ENCODE measurements at regions not wholly inside any gene's neighbourhood (a gene's known extent, or its start where the extent isn't known, plus 50 kb on each side); places are given as distances from the start of the nearest gene placed in this dataset.
"Not testable (repeated sequence)": the region's sequence is repeated elsewhere in the genome, so short reads cannot be mapped to it uniquely, and the experiment has no call there.

GRCh38 chr2:8602809-8603208 is 79.0 kb upstream of the ID2 start:
- DNase-seq (ENCODE audit: low read depth in 1 of 2, low spot score in 1 of 2) = no peak
- POLR2A ChIA-PET = no interaction called here
- ATAC-seq = no peak
- peaks cover 47% of the 10 kb centered on the region for H3K4me1 ChIP-seq
- WGBS (ENCODE audit: missing lambda C conversion rate) = 92% methylated on average over 3 of the region's 3 CpGs
- H3K27ac ChIP-seq = peak overlapping the region; percentile 21 to 31; a peak in 1 of 6 replicates
- H3K9me3 ChIP-seq = no peaks in the 10 kb centered on the region
- no peak for FAIRE-seq
- H3K4me2 ChIP-seq = no peak overlapping the region
- TF ChIP-seq CHD2 (IDR thresholded peaks at IDR 0.05; ENCODE audit: low read length, partially characterized antibody) (no peak), BCL3 (IDR thresholded peaks at IDR 0.05) (no peak), RNF2 (IDR thresholded peaks at IDR 0.05; ENCODE audit: borderline replicate concordance, low read depth) (no peak), POLR2A (IDR thresholded peaks at IDR 0.05; ENCODE audit: low read length) (no peak), EP300 (IDR thresholded peaks at IDR 0.05) (no peak), JUN (IDR thresholded peaks at IDR 0.05) (no peak), CBX2 (IDR thresholded peaks at IDR 0.05; ENCODE audit: borderline replicate concordance, low read depth) (no peak), EHMT2 (IDR thresholded peaks at IDR 0.05; ENCODE audit: low read depth) (no peak), SMC3 (IDR thresholded peaks at IDR 0.05) (no peak), ZSCAN20 (CRISPR knock-in tag; IDR thresholded peaks at IDR 0.05) (no peak), TP53 (CRISPR knock-in tag; IDR thresholded peaks at IDR 0.05) (no peak), ATOH8 (CRISPR knock-in tag; IDR thresholded peaks at IDR 0.05; ENCODE audit: low read depth) (no peak), KDM1A (IDR thresholded peaks at IDR 0.05; ENCODE audit: low read depth) (no peak), HOXA7 (CRISPR knock-in tag; IDR thresholded peaks at IDR 0.05) (no peak), HOXB13 (CRISPR knock-in tag; IDR thresholded peaks at IDR 0.05; ENCODE audit: low read depth) (no peak), FOSL2 (IDR thresholded peaks at IDR 0.05) (no peak), FOSL2 (CRISPR knock-in tag; IDR thresholded peaks at IDR 0.05) (no peak)
- H3K4me3 ChIP-seq = no peak overlapping the region
- CTCF ChIA-PET = interaction anchor here (0.8 kb wide), 1 partner anchor 11 kb away, joined by 3 read pairs; no protein-coding TSS in a partner anchor

GRCh38 chr2:8603356-8603755 is 78.5 kb upstream of the ID2 start:
- DNase-seq (ENCODE audit: low read depth in 1 of 2, low spot score in 1 of 2); CTCF ChIA-PET; ATAC-seq; H3K4me3 ChIP-seq; H3K27ac ChIP-seq; POLR2A ChIA-PET; H3K4me2 ChIP-seq; H3K9me3 ChIP-seq; FAIRE-seq: not testable (repeated sequence)
- peaks cover 43% of the 10 kb centered on the region for H3K4me1 ChIP-seq
- 92% methylated on average over 4 of the region's 4 CpGs for WGBS (ENCODE audit: missing lambda C conversion rate)

- TF ChIP-seq USF2 (IDR thresholded peaks at IDR 0.05) (no peak), POLR2A (IDR thresholded peaks at IDR 0.05; ENCODE audit: low read length) (no peak), FOSB (CRISPR knock-in tag; IDR thresholded peaks at IDR 0.05) (no peak), MAFK (IDR thresholded peaks at IDR 0.05; ENCODE audit: partially characterized antibody) (no peak), MYC (IDR thresholded peaks at IDR 0.05; ENCODE audit: borderline replicate concordance, low read length) (no peak), FOXS1 (CRISPR knock-in tag; IDR thresholded peaks at IDR 0.05) (no peak), TFCP2L1 (CRISPR knock-in tag; IDR thresholded peaks at IDR 0.05) (no peak), BHLHE40 (IDR thresholded peaks at IDR 0.05; ENCODE audit: low read depth, low read length) (no peak), ZC3H11A (IDR thresholded peaks at IDR 0.05) (no peak), ZFP36 (IDR thresholded peaks at IDR 0.05; ENCODE audit: borderline replicate concordance, partially characterized antibody) (no peak), ZSCAN20 (CRISPR knock-in tag; IDR thresholded peaks at IDR 0.05) (no peak), NFE2L2 (conservative IDR thresholded peaks at IDR 0.05; ENCODE audit: low read length) (no peak), KDM5A (IDR thresholded peaks at IDR 0.05) (no peak), NR3C1 (IDR thresholded peaks at IDR 0.05) (no peak), MAX (IDR thresholded peaks at IDR 0.05) (no peak)
- Histone ChIP-seq H3K4me2 (no peak overlapping the region), H3K27ac (peak overlapping the region in 1 of 2 experiments; percentile 13; a peak in 1 of 6 replicates), H3K4me3 (no peak overlapping the region), H3K4me1 (peaks cover 37% of the 10 kb centered on the region), H3K9me3 (no peaks in the 10 kb centered on the region)
- ChIA-PET CTCF (interaction anchor here (1.5 to 2.6 kb wide), 2 partner anchors 9 to 21 kb away, joined by 6 to 10 read pairs; no protein-coding TSS in a partner anchor), POLR2A (no interaction called here)
- no peak for ATAC-seq
- no peak for FAIRE-seq
- 41% methylated on average over 2 of the region's 2 CpGs for WGBS (ENCODE audit: missing lambda C conversion rate)
- no peak for DNase-seq (ENCODE audit: low read depth in 1 of 2, low spot score in 1 of 2)
Measured at GRCh38 chr2:8604262-8604661, 77.6 kb upstream of the ID2 start.
